ENCODE measurements at regions not wholly inside any gene's neighbourhood (a gene's known extent, or its start where the extent isn't known, plus 50 kb on each side); places are given as distances from the start of the nearest gene placed in this dataset.

DNA sequence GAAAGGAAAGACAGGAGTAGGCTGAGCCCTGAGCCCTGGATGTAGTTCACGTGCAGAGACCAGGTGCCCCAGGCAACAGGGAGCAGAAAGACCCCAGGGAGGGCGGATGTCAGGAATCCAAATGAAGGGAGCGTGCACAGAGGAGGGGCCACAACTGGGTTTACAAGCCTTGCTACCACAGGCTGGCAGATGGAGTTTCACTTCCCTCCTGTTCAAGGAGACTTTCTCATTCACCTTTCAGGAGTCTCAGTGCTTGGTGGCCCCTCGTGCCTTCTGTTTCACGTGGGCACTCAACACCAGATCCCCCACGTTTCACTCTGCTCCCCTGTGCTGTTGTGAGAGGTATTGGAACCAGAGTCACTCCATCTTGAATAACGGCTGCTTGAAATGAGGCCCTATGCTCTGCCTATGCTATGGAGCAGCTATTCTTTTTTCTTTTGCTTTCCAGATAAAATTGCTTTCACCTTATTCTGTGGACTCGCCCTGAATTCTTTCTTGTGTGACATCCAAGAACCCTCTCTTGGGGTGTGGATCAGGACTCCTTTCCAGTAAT is 601.4 kb upstream of the IGFBP3 start:
- H3K9ac ChIP-seq (ENCODE audit: low read depth, low read length), result no peak overlapping the region
- H3K9me3 ChIP-seq (ENCODE audit: control insufficient read depth, insufficient read depth, low read length), result no peaks in the 10 kb centered on the region
- no peaks in the 10 kb centered on the region for H3K27me3 ChIP-seq (ENCODE audit: control insufficient read depth, insufficient read depth, low read length)
- H3K4me1 ChIP-seq (ENCODE audit: control insufficient read depth, insufficient read depth, low read length), result no peaks in the 10 kb centered on the region
- no peaks in the 10 kb centered on the region for H3K36me3 ChIP-seq (ENCODE audit: control insufficient read depth, insufficient read depth, low read length)
- H3K4me3 ChIP-seq (ENCODE audit: low read depth, low read length), result no peak overlapping the region

DNA sequence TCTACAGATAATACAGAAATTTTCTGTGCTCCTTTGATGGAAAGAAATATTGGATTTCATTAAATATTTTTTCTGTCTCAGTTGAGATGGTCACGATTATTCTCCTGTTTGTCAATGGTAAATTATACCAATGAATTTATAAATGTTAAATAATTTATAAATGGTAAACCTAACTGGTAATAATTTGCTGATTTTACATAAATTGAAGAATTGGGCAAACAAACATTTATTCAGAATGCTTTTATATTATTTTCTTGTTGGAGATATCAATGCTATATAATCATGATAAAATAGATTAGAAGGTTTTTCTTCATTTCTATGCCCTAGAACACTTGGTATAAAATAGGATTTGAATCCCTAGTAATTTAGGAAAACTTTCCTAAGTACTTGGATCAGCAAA is 597.6 kb upstream of the IGFBP3 start:
- no peaks in the 10 kb centered on the region for H3K27me3 ChIP-seq (ENCODE audit: control insufficient read depth, insufficient read depth, low read length)
- no peaks in the 10 kb centered on the region for H3K4me1 ChIP-seq (ENCODE audit: control insufficient read depth, insufficient read depth, low read length)
- no peaks in the 10 kb centered on the region for H3K36me3 ChIP-seq (ENCODE audit: control insufficient read depth, insufficient read depth, low read length)
- no peaks in the 10 kb centered on the region for H3K9me3 ChIP-seq (ENCODE audit: control insufficient read depth, insufficient read depth, low read length)
- H3K9ac ChIP-seq (ENCODE audit: low read depth, low read length), result no peak overlapping the region
- H3K4me3 ChIP-seq (ENCODE audit: low read depth, low read length), result no peak overlapping the region

DNA sequence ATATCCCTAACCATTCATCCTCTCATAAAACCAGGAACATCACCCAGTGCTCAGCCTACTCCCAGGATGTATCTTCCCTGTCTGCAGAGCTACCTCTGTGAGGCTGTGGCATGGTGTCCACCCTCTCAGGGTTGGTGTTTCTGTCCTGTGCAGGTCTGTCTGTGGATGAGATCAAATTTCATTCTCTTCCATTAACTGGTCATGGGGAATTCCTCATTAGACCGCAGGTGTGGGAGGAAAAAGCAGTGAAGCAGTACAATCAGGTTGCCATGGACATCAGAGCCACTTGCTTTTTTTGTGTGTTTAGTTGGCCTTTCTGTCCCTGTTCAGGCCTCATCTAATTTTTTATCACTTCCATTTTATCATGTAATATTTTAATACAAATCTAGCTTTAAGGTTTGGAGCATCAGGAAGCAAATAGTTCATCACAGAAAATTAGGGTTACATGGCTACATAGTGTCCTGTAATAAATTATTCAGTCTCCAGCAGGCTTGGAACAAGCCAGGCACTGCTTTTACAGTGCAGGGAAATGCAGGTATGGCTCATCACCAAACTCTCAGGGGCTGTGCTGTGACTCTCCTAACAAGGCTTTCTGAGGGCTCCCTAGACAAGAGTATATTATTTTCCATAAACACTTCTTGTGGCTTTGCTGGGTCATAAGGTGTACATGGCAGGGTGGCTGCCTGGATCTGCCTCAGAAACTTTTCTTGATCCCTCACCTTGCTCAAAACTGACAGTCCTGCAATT is 594.9 kb upstream of the IGFBP3 start:
- H3K36me3 ChIP-seq (ENCODE audit: control insufficient read depth, insufficient read depth, low read length), result no peaks in the 10 kb centered on the region
- no peaks in the 10 kb centered on the region for H3K9me3 ChIP-seq (ENCODE audit: control insufficient read depth, insufficient read depth, low read length)
- H3K9ac ChIP-seq (ENCODE audit: low read depth, low read length), result no peak overlapping the region
- H3K4me3 ChIP-seq (ENCODE audit: low read depth, low read length), result no peak overlapping the region
- H3K4me1 ChIP-seq (ENCODE audit: control insufficient read depth, insufficient read depth, low read length), result no peaks in the 10 kb centered on the region
- H3K27me3 ChIP-seq (ENCODE audit: control insufficient read depth, insufficient read depth, low read length), result no peaks in the 10 kb centered on the region

DNA sequence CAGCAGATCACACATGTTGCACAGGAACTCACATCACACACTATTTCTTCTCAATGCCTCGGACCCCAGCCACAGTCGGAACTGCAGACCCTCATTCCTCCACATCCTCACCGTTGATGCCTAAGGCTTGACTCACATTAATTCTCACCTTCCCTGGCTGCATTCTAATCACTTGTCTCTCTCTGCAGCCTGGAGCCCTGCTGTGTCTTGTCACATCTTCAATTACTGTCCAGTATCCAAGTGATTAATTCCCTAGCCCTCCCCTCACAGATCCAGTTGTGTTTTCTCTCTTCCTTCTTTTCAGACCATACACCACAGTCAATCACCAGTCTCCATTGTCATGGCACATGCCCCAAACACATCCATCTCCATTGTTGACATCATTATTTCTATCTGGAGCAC is 592.4 kb upstream of the IGFBP3 start:
- Histone ChIP-seq H3K4me1 (ENCODE audit: control insufficient read depth, insufficient read depth, low read length) (no peaks in the 10 kb centered on the region), H3K36me3 (ENCODE audit: control insufficient read depth, insufficient read depth, low read length) (no peaks in the 10 kb centered on the region), H3K4me3 (ENCODE audit: low read depth, low read length) (no peak overlapping the region), H3K9me3 (ENCODE audit: control insufficient read depth, insufficient read depth, low read length) (no peaks in the 10 kb centered on the region), H3K9ac (ENCODE audit: low read depth, low read length) (no peak overlapping the region), H3K27me3 (ENCODE audit: control insufficient read depth, insufficient read depth, low read length) (no peaks in the 10 kb centered on the region)

DNA sequence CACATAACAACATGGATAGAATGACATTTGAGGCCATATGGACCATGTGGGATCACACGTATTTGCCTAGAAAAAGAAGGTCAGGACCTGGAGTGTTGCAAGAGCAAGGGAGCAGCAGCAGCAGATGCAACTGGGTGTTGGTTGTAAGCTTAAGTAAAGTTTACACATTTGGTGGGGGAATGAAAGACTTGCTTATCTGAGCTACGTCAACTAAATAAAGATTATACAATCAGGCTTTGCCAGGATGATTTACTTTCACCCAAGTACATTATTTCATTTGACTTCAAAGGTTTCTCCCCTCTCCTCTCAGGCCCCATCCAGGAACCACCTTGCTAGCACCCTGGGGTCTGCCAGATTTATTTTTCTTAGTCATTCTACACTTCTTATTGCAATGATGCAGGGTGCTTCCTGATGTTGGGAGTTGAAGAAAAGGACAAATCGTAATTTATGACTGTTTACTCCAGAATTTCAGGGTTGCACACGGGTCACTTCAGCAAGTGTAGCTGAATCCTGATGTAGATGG is 591.9 kb upstream of the IGFBP3 start:
- H3K4me1 ChIP-seq (ENCODE audit: control insufficient read depth, insufficient read depth, low read length), result no peaks in the 10 kb centered on the region
- no peaks in the 10 kb centered on the region for H3K9me3 ChIP-seq (ENCODE audit: control insufficient read depth, insufficient read depth, low read length)
- H3K27me3 ChIP-seq (ENCODE audit: control insufficient read depth, insufficient read depth, low read length), result no peaks in the 10 kb centered on the region
- no peak overlapping the region for H3K4me3 ChIP-seq (ENCODE audit: low read depth, low read length)
- H3K9ac ChIP-seq (ENCODE audit: low read depth, low read length), result no peak overlapping the region
- no peaks in the 10 kb centered on the region for H3K36me3 ChIP-seq (ENCODE audit: control insufficient read depth, insufficient read depth, low read length)

DNA sequence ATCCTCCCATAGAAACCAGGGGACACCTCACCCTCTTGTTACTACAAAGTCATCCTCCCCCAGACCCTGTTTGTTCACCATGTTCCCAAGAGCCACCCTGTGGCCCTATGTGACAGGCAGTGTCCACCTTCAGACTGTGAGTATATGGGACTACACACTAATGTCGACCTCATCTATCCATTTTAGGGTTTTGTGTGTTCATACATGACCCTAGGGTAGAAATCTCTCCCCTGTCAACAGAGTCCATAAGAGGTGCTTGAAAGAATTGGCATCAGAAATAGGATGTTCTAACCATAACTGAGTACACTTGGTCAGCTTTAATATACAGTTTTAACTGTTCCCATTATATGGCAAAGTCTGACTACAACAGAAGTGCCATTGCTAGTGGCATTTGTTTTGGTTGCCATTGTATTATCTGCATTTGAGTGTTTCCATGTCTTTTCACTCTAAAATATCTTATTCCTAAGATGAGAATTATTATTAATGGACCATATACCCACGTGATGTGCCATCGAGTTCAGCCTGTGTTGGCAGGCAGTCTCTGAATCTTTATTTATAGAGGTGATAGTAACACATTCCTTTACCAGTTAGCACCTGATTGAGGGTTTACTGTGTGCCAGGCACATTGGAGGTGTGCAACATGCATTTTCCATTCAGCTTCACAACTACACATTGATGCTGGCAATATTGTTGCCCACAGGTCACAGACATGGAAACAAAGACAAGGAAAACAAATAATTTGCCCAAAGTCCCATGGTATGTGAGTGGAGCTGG is 590.6 kb upstream of the IGFBP3 start:
- Histone ChIP-seq H3K9me3 (ENCODE audit: control insufficient read depth, insufficient read depth, low read length) (no peaks in the 10 kb centered on the region), H3K27me3 (ENCODE audit: control insufficient read depth, insufficient read depth, low read length) (no peaks in the 10 kb centered on the region), H3K4me1 (ENCODE audit: control insufficient read depth, insufficient read depth, low read length) (no peaks in the 10 kb centered on the region), H3K4me3 (ENCODE audit: low read depth, low read length) (no peak overlapping the region), H3K36me3 (ENCODE audit: control insufficient read depth, insufficient read depth, low read length) (no peaks in the 10 kb centered on the region), H3K9ac (ENCODE audit: low read depth, low read length) (no peak overlapping the region)

DNA sequence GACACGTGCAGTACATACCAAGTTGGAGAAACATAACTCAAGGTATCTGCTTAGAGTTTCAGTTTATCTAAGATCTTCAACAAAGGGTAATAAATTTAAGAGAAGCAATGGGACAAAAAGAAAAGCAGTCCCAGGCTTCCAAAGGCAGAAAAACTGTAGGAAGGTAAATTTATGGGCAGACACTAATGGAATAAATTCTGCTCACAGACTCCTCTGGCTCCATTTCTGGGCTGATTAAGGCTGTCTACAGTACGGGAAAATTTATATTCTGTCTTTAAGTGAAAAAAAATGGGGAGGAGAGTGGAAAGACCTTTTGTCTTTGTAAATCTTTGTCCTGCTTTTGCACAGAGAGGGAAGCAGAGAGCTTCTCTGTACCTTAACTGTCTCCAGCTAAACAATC is 587.5 kb upstream of the IGFBP3 start:
- Histone ChIP-seq H3K9me3 (ENCODE audit: control insufficient read depth, insufficient read depth, low read length) (no peaks in the 10 kb centered on the region), H3K4me1 (ENCODE audit: control insufficient read depth, insufficient read depth, low read length) (no peaks in the 10 kb centered on the region), H3K9ac (ENCODE audit: low read depth, low read length) (no peak overlapping the region), H3K4me3 (ENCODE audit: low read depth, low read length) (no peak overlapping the region), H3K27me3 (ENCODE audit: control insufficient read depth, insufficient read depth, low read length) (no peaks in the 10 kb centered on the region), H3K36me3 (ENCODE audit: control insufficient read depth, insufficient read depth, low read length) (no peaks in the 10 kb centered on the region)

DNA sequence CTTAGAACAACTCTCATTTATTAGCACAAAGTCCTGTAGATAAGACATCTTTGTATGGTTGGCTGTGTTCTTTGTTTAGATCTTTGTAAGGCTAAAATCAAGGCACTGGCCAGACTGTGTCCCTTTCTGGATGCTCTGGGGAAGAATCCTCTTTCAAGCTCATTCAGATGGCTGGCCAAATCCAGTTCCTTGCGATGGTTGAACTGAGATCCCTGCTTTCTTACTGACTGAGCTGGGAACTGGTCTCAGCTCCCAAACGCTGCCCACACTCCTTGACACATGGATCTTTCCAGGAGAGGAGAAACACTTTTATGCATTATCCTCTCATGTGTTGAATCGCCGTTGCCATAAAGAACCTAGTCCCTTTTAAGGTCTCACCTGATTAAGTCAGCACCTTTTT is 586.5 kb upstream of the IGFBP3 start:
- Histone ChIP-seq H3K27me3 (ENCODE audit: control insufficient read depth, insufficient read depth, low read length) (no peaks in the 10 kb centered on the region), H3K4me3 (ENCODE audit: low read depth, low read length) (no peak overlapping the region), H3K9me3 (ENCODE audit: control insufficient read depth, insufficient read depth, low read length) (no peaks in the 10 kb centered on the region), H3K9ac (ENCODE audit: low read depth, low read length) (no peak overlapping the region), H3K4me1 (ENCODE audit: control insufficient read depth, insufficient read depth, low read length) (no peaks in the 10 kb centered on the region), H3K36me3 (ENCODE audit: control insufficient read depth, insufficient read depth, low read length) (no peaks in the 10 kb centered on the region)

DNA sequence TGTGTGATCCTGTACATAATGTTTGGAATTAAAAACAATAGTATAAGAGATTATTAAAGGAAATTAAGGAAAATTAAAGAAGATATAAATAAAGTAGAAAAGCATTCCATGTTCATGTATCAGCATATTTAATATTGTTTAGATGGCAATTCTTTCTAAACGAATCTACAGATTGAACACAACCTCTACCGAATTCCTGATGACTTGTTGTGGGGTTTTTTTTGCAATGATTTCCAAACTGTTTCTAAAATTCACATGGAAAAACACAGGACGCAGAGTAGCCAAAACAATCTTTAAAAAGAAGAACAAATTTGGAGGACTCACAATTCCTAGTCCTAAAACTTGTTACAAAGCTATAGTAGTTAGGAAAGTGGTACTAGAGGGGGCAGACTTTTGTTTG is 573.4 kb upstream of the IGFBP3 start:
- H3K36me3 ChIP-seq (ENCODE audit: control insufficient read depth, insufficient read depth, low read length), result no peaks in the 10 kb centered on the region
- no peaks in the 10 kb centered on the region for H3K4me1 ChIP-seq (ENCODE audit: control insufficient read depth, insufficient read depth, low read length)
- no peaks in the 10 kb centered on the region for H3K9me3 ChIP-seq (ENCODE audit: control insufficient read depth, insufficient read depth, low read length)
- H3K4me3 ChIP-seq (ENCODE audit: low read depth, low read length), result no peak overlapping the region
- H3K9ac ChIP-seq (ENCODE audit: low read depth, low read length), result no peak overlapping the region
- no peaks in the 10 kb centered on the region for H3K27me3 ChIP-seq (ENCODE audit: control insufficient read depth, insufficient read depth, low read length)

DNA sequence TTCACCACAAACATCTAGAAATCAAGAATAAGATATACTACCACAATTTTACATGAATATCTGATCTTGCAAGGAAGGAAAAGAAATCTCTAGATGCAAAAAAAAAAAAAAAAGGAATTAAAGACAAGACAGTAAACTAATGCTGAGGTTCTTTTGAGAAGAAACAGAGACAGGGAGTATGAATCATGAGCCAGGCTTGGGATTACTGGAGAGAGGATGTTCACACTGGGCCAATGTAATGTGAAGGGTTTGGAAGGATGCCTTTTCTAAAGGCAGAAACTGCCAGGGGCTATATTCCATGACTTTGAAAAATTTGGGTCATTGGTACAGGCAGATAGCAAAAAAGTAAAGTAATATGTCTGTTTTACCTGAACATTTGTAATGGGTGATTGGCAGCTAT is 573.0 kb upstream of the IGFBP3 start:
- Histone ChIP-seq H3K36me3 (ENCODE audit: control insufficient read depth, insufficient read depth, low read length) (no peaks in the 10 kb centered on the region), H3K9ac (ENCODE audit: low read depth, low read length) (no peak overlapping the region), H3K9me3 (ENCODE audit: control insufficient read depth, insufficient read depth, low read length) (no peaks in the 10 kb centered on the region), H3K27me3 (ENCODE audit: control insufficient read depth, insufficient read depth, low read length) (no peaks in the 10 kb centered on the region), H3K4me3 (ENCODE audit: low read depth, low read length) (no peak overlapping the region), H3K4me1 (ENCODE audit: control insufficient read depth, insufficient read depth, low read length) (no peaks in the 10 kb centered on the region)

DNA sequence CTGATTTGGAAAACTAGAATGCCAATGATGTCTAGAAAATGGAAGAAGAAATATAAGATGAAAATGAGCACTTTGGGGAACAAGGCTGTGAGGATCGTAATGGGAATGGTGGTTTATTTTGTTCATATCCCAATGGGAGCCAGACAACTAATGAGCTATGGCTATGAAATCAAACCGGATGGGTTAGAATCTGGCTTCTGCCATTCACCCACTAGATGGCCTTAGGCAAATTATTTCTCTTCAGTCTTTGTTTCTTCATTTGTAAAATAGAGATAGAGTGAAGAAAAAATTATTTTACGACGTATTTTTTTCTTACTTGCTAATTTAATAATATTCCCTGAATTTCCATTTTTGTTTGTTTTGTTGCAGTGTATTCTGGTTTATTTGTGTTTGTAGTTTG is 572.1 kb upstream of the IGFBP3 start:
- no peaks in the 10 kb centered on the region for H3K36me3 ChIP-seq (ENCODE audit: control insufficient read depth, insufficient read depth, low read length)
- no peak overlapping the region for H3K9ac ChIP-seq (ENCODE audit: low read depth, low read length)
- no peak overlapping the region for H3K4me3 ChIP-seq (ENCODE audit: low read depth, low read length)
- no peaks in the 10 kb centered on the region for H3K9me3 ChIP-seq (ENCODE audit: control insufficient read depth, insufficient read depth, low read length)
- no peaks in the 10 kb centered on the region for H3K4me1 ChIP-seq (ENCODE audit: control insufficient read depth, insufficient read depth, low read length)
- no peaks in the 10 kb centered on the region for H3K27me3 ChIP-seq (ENCODE audit: control insufficient read depth, insufficient read depth, low read length)

DNA sequence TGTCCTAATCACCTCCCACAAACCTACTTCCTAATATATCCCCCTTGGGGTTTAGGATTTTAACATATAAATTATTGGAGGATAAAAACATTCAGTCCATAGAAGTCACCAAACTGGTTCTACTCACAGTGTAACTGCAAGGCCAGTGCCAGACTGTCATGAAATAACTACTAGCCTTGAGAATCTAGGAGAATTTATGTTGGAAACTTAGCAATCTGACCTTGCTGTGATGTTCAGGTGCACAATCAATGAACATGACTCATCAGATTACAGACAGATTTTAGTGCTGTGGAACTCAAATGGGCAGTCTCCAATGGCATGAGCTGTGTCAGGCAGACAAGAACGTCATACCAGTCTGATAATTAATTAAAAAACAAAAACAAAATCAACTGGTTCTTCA is 571.4 kb upstream of the IGFBP3 start:
- Histone ChIP-seq H3K27me3 (ENCODE audit: control insufficient read depth, insufficient read depth, low read length) (no peaks in the 10 kb centered on the region), H3K4me1 (ENCODE audit: control insufficient read depth, insufficient read depth, low read length) (no peaks in the 10 kb centered on the region), H3K36me3 (ENCODE audit: control insufficient read depth, insufficient read depth, low read length) (no peaks in the 10 kb centered on the region), H3K4me3 (ENCODE audit: low read depth, low read length) (no peak overlapping the region), H3K9me3 (ENCODE audit: control insufficient read depth, insufficient read depth, low read length) (no peaks in the 10 kb centered on the region), H3K9ac (ENCODE audit: low read depth, low read length) (no peak overlapping the region)
